WTC11 (cell line): ENCODE measurements at regions not wholly inside any gene's neighbourhood (a gene's known extent, or its start where the extent isn't known, plus 50 kb on each side); places are given as distances from the start of the nearest gene placed in this dataset.

ENCODE experiments used
- CBFB ChIP-seq: sonication (generic); formaldehyde crosslinking; IDR thresholded peaks from 2 replicates; pipeline ENCODE4 v1.8.1; 2022; ENCODE audit warnings: mild to moderate bottlenecking, low read depth, missing genetic modification reagents
- FOXJ3 ChIP-seq: sonication (generic); formaldehyde crosslinking; IDR thresholded peaks from 2 replicates; pipeline ENCODE4 v1.9.0; 2021; ENCODE audit warnings: missing genetic modification reagents, mild to moderate bottlenecking, borderline replicate concordance
- TF ChIP-seq, protein P1 (sequence below): fragments of 200-600 bp; IDR thresholded peaks from 2 replicates; pipeline ENCODE4 v1.8.0; 2022; ENCODE audit warnings: antibody characterized with exemption
- TF ChIP-seq, protein P2 (sequence below): sonication (generic); formaldehyde crosslinking; IDR thresholded peaks from 2 replicates; pipeline ENCODE4 v1.8.1; 2023; ENCODE audit warnings: mild to moderate bottlenecking, missing genetic modification reagents, moderate library complexity
- TF ChIP-seq, protein P3 (sequence below): sonication (generic); formaldehyde crosslinking; conservative IDR thresholded peaks from 2 replicates; pipeline ENCODE4 v1.8.1; 2023; ENCODE audit warnings: mild to moderate bottlenecking, low read depth, missing genetic modification reagents, moderate library complexity

- TF ChIP-seq, protein P1, sequence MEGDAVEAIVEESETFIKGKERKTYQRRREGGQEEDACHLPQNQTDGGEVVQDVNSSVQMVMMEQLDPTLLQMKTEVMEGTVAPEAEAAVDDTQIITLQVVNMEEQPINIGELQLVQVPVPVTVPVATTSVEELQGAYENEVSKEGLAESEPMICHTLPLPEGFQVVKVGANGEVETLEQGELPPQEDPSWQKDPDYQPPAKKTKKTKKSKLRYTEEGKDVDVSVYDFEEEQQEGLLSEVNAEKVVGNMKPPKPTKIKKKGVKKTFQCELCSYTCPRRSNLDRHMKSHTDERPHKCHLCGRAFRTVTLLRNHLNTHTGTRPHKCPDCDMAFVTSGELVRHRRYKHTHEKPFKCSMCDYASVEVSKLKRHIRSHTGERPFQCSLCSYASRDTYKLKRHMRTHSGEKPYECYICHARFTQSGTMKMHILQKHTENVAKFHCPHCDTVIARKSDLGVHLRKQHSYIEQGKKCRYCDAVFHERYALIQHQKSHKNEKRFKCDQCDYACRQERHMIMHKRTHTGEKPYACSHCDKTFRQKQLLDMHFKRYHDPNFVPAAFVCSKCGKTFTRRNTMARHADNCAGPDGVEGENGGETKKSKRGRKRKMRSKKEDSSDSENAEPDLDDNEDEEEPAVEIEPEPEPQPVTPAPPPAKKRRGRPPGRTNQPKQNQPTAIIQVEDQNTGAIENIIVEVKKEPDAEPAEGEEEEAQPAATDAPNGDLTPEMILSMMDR, result no peak
- no peak for TF ChIP-seq FOXJ3 (CRISPR knock-in tag)
- TF ChIP-seq, protein P2, sequence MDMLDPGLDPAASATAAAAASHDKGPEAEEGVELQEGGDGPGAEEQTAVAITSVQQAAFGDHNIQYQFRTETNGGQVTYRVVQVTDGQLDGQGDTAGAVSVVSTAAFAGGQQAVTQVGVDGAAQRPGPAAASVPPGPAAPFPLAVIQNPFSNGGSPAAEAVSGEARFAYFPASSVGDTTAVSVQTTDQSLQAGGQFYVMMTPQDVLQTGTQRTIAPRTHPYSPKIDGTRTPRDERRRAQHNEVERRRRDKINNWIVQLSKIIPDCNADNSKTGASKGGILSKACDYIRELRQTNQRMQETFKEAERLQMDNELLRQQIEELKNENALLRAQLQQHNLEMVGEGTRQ, result no peak
- TF ChIP-seq, protein P3, sequence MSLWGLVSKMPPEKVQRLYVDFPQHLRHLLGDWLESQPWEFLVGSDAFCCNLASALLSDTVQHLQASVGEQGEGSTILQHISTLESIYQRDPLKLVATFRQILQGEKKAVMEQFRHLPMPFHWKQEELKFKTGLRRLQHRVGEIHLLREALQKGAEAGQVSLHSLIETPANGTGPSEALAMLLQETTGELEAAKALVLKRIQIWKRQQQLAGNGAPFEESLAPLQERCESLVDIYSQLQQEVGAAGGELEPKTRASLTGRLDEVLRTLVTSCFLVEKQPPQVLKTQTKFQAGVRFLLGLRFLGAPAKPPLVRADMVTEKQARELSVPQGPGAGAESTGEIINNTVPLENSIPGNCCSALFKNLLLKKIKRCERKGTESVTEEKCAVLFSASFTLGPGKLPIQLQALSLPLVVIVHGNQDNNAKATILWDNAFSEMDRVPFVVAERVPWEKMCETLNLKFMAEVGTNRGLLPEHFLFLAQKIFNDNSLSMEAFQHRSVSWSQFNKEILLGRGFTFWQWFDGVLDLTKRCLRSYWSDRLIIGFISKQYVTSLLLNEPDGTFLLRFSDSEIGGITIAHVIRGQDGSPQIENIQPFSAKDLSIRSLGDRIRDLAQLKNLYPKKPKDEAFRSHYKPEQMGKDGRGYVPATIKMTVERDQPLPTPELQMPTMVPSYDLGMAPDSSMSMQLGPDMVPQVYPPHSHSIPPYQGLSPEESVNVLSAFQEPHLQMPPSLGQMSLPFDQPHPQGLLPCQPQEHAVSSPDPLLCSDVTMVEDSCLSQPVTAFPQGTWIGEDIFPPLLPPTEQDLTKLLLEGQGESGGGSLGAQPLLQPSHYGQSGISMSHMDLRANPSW, result no peak
- no peak for TF ChIP-seq CBFB
These were observed 163.5 kb downstream of the RNF152 start for GRCh38 chr18:61729322-61729721.
